MM.1S (cell line): ENCODE measurements at regions not wholly inside any gene's neighbourhood (a gene's known extent, or its start where the extent isn't known, plus 50 kb on each side); places are given as distances from the start of the nearest gene placed in this dataset.

ENCODE experiments used
- DNase-seq: peaks from one replicate; pipeline ENCODE4 v3.0.0-alpha.2; 2015
- H2AFZ ChIP-seq: fragments of 300-600 bp; sonication (generic); 2 replicates; pipeline ENCODE4 v1.6.0; 2016; ENCODE audit warnings: antibody characterized with exemption, low read length
- H3F3A ChIP-seq: fragments of 300-600 bp; sonication (generic); 2 replicates; pipeline ENCODE4 v1.6.1; 2016; ENCODE audit warnings: mild to moderate bottlenecking, antibody characterized with exemption, low read length, moderate library complexity, mixed read lengths; ENCODE audit not compliant: insufficient read depth
- H3K27ac ChIP-seq: fragments of 300-600 bp; sonication (generic); 2 replicates; pipeline ENCODE4 v1.5.1; 2016; ENCODE audit warnings: mild to moderate bottlenecking, low read length
- H3K27me3 ChIP-seq: fragments of 300-600 bp; sonication (generic); replicated peaks from 2 replicates; pipeline ENCODE4 v1.6.0; 2016; ENCODE audit warnings: low read length; ENCODE audit not compliant: insufficient read depth
- H3K36me3 ChIP-seq: fragments of 300-600 bp; sonication (generic); replicated peaks from 2 replicates; pipeline ENCODE4 v1.6.1; 2016; ENCODE audit warnings: mild to moderate bottlenecking, low read length, mixed read lengths; ENCODE audit not compliant: insufficient read depth
- H3K4me1 ChIP-seq: fragments of 300-600 bp; sonication (generic); 2 replicates; pipeline ENCODE4 v1.6.1; 2016; ENCODE audit warnings: low read length, mixed read lengths
- H3K4me2 ChIP-seq: fragments of 300-600 bp; sonication (generic); 2 replicates; pipeline ENCODE4 v1.6.0; 2016; ENCODE audit warnings: low read depth, low read length
- H3K4me3 ChIP-seq: fragments of 300-600 bp; sonication (generic); 2 replicates; pipeline ENCODE4 v1.5.1; 2016; ENCODE audit warnings: low read length, mixed read lengths
- H3K79me2 ChIP-seq: fragments of 300-600 bp; sonication (generic); 2 replicates; pipeline ENCODE4 v1.6.1; 2016; ENCODE audit warnings: mixed run types, low read length, mixed read lengths
- H3K9ac ChIP-seq: fragments of 300-600 bp; sonication (generic); 2 replicates; pipeline ENCODE4 v1.6.1; 2016; ENCODE audit warnings: low read length, mixed read lengths
- H3K9me2 ChIP-seq: fragments of 300-600 bp; sonication (generic); replicated peaks from 2 replicates; pipeline ENCODE4 v1.6.1; 2016; ENCODE audit warnings: mild to moderate bottlenecking, low read length, mixed read lengths; ENCODE audit not compliant: insufficient read depth
- H3K9me3 ChIP-seq: fragments of 300-600 bp; sonication (generic); replicated peaks from 2 replicates; pipeline ENCODE4 v1.6.1; 2016; ENCODE audit warnings: mild to moderate bottlenecking, low read length, mixed read lengths; ENCODE audit not compliant: insufficient read depth
- H4K20me1 ChIP-seq: fragments of 300-600 bp; sonication (generic); 2 replicates; pipeline ENCODE4 v1.6.1; 2016; ENCODE audit warnings: mild to moderate bottlenecking, low read length, moderate library complexity, mixed read lengths; ENCODE audit not compliant: insufficient read depth
- CTCF ChIP-seq: fragments of 300-600 bp; sonication (generic); IDR thresholded peaks from 2 replicates; pipeline ENCODE4 v1.5.1; 2016; ENCODE audit warnings: antibody characterized with exemption, low read length, mixed read lengths
- EZH2 ChIP-seq: fragments of 300-600 bp; sonication (generic); optimal IDR thresholded peaks from 2 replicates; pipeline ENCODE3; 2017; ENCODE audit warnings: low read depth, mild to moderate bottlenecking, antibody characterized with exemption, low read length, mixed read lengths
- EZH2phosphoT487 ChIP-seq: fragments of 300-600 bp; sonication (generic); IDR thresholded peaks from 2 replicates; pipeline ENCODE4 v1.6.1; 2018; ENCODE audit warnings: antibody characterized with exemption, low read length

- H3K4me2 ChIP-seq = no peak overlapping the region
- H3K9me2 ChIP-seq = no peaks in the 10 kb centered on the region
- DNase-seq = no peak
- H4K20me1 ChIP-seq = no peaks in the 10 kb centered on the region
- no peak overlapping the region for H3K9ac ChIP-seq
- H3K4me1 ChIP-seq = no peaks in the 10 kb centered on the region
- H3K9me3 ChIP-seq = no peaks in the 10 kb centered on the region
- TF ChIP-seq CTCF (no peak), EZH2phosphoT487 (no peak), EZH2 (no peak)
- H3K4me3 ChIP-seq = no peak overlapping the region
- H3F3A ChIP-seq = no peaks in the 10 kb centered on the region
- no peaks in the 10 kb centered on the region for H3K79me2 ChIP-seq
- H3K27ac ChIP-seq = no peak overlapping the region
- no peaks in the 10 kb centered on the region for H3K27me3 ChIP-seq
- H3K36me3 ChIP-seq = no peaks in the 10 kb centered on the region
- H2AFZ ChIP-seq = no peak overlapping the region
These were observed 852.8 kb upstream of the CELF2 start for GRCh38 chr10:10164848-10165247.

DNA sequence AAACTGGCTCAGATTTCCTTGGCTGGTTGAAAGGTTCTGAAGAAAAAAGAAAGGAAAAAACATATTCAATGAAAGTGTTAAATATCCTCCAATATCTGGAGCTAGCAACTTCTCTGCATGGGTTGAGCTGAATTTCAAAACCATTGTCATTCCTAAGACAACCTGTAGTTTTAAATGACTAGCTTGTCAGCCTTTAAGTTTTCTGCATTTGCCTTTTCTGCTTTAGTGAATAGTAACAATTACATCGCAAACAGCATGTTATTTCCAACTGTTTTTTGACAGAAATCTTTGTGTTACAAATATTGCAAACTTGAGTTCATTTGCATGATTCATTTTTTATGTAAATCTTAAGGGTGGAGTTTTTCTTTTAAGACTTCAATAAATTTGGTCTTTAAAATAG lies 852.3 kb upstream of the CELF2 start:
- H3K27ac ChIP-seq = no peak overlapping the region
- H3K4me3 ChIP-seq = no peak overlapping the region
- no peaks in the 10 kb centered on the region for H3K9me3 ChIP-seq
- H3K27me3 ChIP-seq = no peaks in the 10 kb centered on the region
- H3K4me2 ChIP-seq = no peak overlapping the region
- no peaks in the 10 kb centered on the region for H3F3A ChIP-seq
- H3K79me2 ChIP-seq = no peaks in the 10 kb centered on the region
- DNase-seq = no peak
- H2AFZ ChIP-seq = no peak overlapping the region
- no peaks in the 10 kb centered on the region for H3K9me2 ChIP-seq
- H3K4me1 ChIP-seq = no peaks in the 10 kb centered on the region
- H3K36me3 ChIP-seq = no peaks in the 10 kb centered on the region
- TF ChIP-seq CTCF = no peak
- no peak for TF ChIP-seq EZH2phosphoT487
- no peak for TF ChIP-seq EZH2
- no peak overlapping the region for H3K9ac ChIP-seq
- H4K20me1 ChIP-seq = no peaks in the 10 kb centered on the region

- Histone ChIP-seq H3K4me3 (no peak overlapping the region), H3K9ac (no peak overlapping the region), H3K4me1 (no peaks in the 10 kb centered on the region), H3K36me3 (no peaks in the 10 kb centered on the region), H3K27ac (no peak overlapping the region), H3F3A (no peaks in the 10 kb centered on the region), H3K9me2 (no peaks in the 10 kb centered on the region), H3K9me3 (no peaks in the 10 kb centered on the region), H3K79me2 (no peaks in the 10 kb centered on the region), H3K4me2 (no peak overlapping the region), H3K27me3 (no peaks in the 10 kb centered on the region), H4K20me1 (no peaks in the 10 kb centered on the region), H2AFZ (no peak overlapping the region)
- DNase-seq = no peak
- TF ChIP-seq EZH2 (no peak), CTCF (no peak), EZH2phosphoT487 (no peak)
These were observed 839.2 kb upstream of the CELF2 start for GRCh38 chr10:10178476-10178875.

- Histone ChIP-seq H4K20me1 (no peaks in the 10 kb centered on the region), H3F3A (no peaks in the 10 kb centered on the region), H3K4me3 (no peak overlapping the region), H3K4me1 (no peaks in the 10 kb centered on the region), H3K4me2 (no peak overlapping the region), H3K27ac (no peak overlapping the region), H2AFZ (no peak overlapping the region), H3K36me3 (no peaks in the 10 kb centered on the region), H3K9me2 (no peaks in the 10 kb centered on the region), H3K9me3 (no peaks in the 10 kb centered on the region), H3K9ac (no peak overlapping the region), H3K27me3 (no peaks in the 10 kb centered on the region), H3K79me2 (no peaks in the 10 kb centered on the region)
- no peak for DNase-seq
- TF ChIP-seq EZH2phosphoT487 (no peak), CTCF (no peak), EZH2 (no peak)
These were observed 823.8 kb upstream of the CELF2 start for GRCh38 chr10:10193848-10194247.
